Activated naive CD4-positive, alpha-beta T cell treated with anti-CD3 and anti-CD28 coated beads, Interleukin-2, amount 50 U/mL, for 72 hours (primary cell): ENCODE measurements at regions not wholly inside any gene's neighbourhood (a gene's known extent, or its start where the extent isn't known, plus 50 kb on each side); places are given as distances from the start of the nearest gene placed in this dataset.
"Not testable (repeated sequence)": the region's sequence is repeated elsewhere in the genome, so short reads cannot be mapped to it uniquely, and the experiment has no call there.

Experiments used
- ATAC-seq, 2 donors: fragments of 150-1000 bp; cut with Tn5 transposase; 2 replicates each; pipeline ENCODE4 v1.10.0; 2021; ENCODE audit warnings: mild to moderate bottlenecking in 2 of 2, moderate library complexity in 2 of 2
- DNase-seq, 2 donors: peaks; one replicate each; pipeline ENCODE4 v3.0.0; 2021 to 2022; ENCODE audit warnings: low spot score in 2 of 2
- H3K27ac Mint-ChIP-seq, 2 donors: one replicate each; pipeline ENCODE4 v1.8.0; 2022; ENCODE audit warnings: mild to moderate bottlenecking in 2 of 2, mixed read lengths in 2 of 2
- H3K36me3 Mint-ChIP-seq, 2 donors: one replicate each; pipeline ENCODE4 v1.8.0; 2022; ENCODE audit warnings: mixed read lengths in 2 of 2
- H3K9me3 Mint-ChIP-seq, 2 donors: one replicate each; pipeline ENCODE4 v1.8.0; 2022; ENCODE audit warnings: mixed read lengths in 2 of 2

GRCh38 chr5:30499402-30499801, 694.1 kb upstream of the CDH6 start:
- peaks cover 11 to 31% of the 10 kb centered on the region in 2 donors for H3K9me3 Mint-ChIP-seq
- ATAC-seq (no peak), DNase-seq (no peak)
- H3K27ac Mint-ChIP-seq = no peak overlapping the region
- no peaks in the 10 kb centered on the region for H3K36me3 Mint-ChIP-seq

GRCh38 chr5:30498972-30499371, 694.5 kb upstream of the CDH6 start:
- peaks cover 11 to 28% of the 10 kb centered on the region in 2 donors for H3K9me3 Mint-ChIP-seq
- no peak for DNase-seq
- no peaks in the 10 kb centered on the region for H3K36me3 Mint-ChIP-seq
- H3K27ac Mint-ChIP-seq = no peak overlapping the region
- no peak for ATAC-seq

- not testable (repeated sequence) for H3K27ac Mint-ChIP-seq, H3K36me3 Mint-ChIP-seq, DNase-seq, ATAC-seq
- peaks cover 11 to 26% of the 10 kb centered on the region in 2 donors for H3K9me3 Mint-ChIP-seq
Measured at GRCh38 chr5:30498509-30498908, 695.0 kb upstream of the CDH6 start.

GRCh38 chr5:30494113-30494512, 699.4 kb upstream of the CDH6 start:
- not testable (repeated sequence) for ATAC-seq, DNase-seq, H3K36me3 Mint-ChIP-seq, H3K27ac Mint-ChIP-seq
- H3K9me3 Mint-ChIP-seq = peaks cover 11 to 20% of the 10 kb centered on the region in 2 donors

- Mint-ChIP-seq H3K9me3 (peaks cover 34 to 44% of the 10 kb centered on the region in 2 donors), H3K27ac (no peak overlapping the region), H3K36me3 (no peaks in the 10 kb centered on the region)
- DNase-seq (no peak), ATAC-seq (no peak)
Measured at GRCh38 chr5:30479104-30479503, 714.4 kb upstream of the CDH6 start.

- Mint-ChIP-seq H3K36me3 (no peaks in the 10 kb centered on the region), H3K9me3 (peaks cover 28 to 29% of the 10 kb centered on the region in 2 donors), H3K27ac (no peak overlapping the region)
- no peak for ATAC-seq
- no peak for DNase-seq
Measured at GRCh38 chr5:30475429-30475828, 718.1 kb upstream of the CDH6 start.

GRCh38 chr5:30469691-30470090, 723.8 kb upstream of the CDH6 start:
- H3K9me3 Mint-ChIP-seq = peaks cover 12 to 24% of the 10 kb centered on the region in 2 donors
- H3K27ac Mint-ChIP-seq = no peak overlapping the region
- no peak for ATAC-seq
- no peak for DNase-seq
- H3K36me3 Mint-ChIP-seq = no peaks in the 10 kb centered on the region

GRCh38 chr5:30458681-30459080, 734.8 kb upstream of the CDH6 start:
- ATAC-seq (no peak), DNase-seq (no peak)
- Mint-ChIP-seq H3K9me3 (peaks cover 10 to 11% of the 10 kb centered on the region in 2 donors), H3K36me3 (no peaks in the 10 kb centered on the region), H3K27ac (no peak overlapping the region)

GRCh38 chr5:30455484-30455883, 738.0 kb upstream of the CDH6 start:
- H3K27ac Mint-ChIP-seq, ATAC-seq, H3K36me3 Mint-ChIP-seq, DNase-seq: not testable (repeated sequence)
- peaks cover 15 to 19% of the 10 kb centered on the region in 2 donors for H3K9me3 Mint-ChIP-seq

- Mint-ChIP-seq H3K27ac (no peak overlapping the region), H3K9me3 (peaks cover 18 to 26% of the 10 kb centered on the region in 2 donors), H3K36me3 (no peaks in the 10 kb centered on the region)
- ATAC-seq (no peak), DNase-seq (no peak)
Measured at GRCh38 chr5:30453168-30453567, 740.3 kb upstream of the CDH6 start.

GRCh38 chr5:30450153-30450552, 743.3 kb upstream of the CDH6 start:
- no peak for ATAC-seq
- Mint-ChIP-seq H3K9me3 (peaks cover 19 to 27% of the 10 kb centered on the region in 2 donors), H3K36me3 (no peaks in the 10 kb centered on the region), H3K27ac (no peak overlapping the region)
- DNase-seq = no peak

GRCh38 chr5:30447431-30447830, 746.1 kb upstream of the CDH6 start:
- no peak overlapping the region for H3K27ac Mint-ChIP-seq
- DNase-seq = no peak

GRCh38 chr5:30446456-30446855, 747.0 kb upstream of the CDH6 start:
- DNase-seq = no peak
- Mint-ChIP-seq H3K27ac (no peak overlapping the region), H3K36me3 (no peaks in the 10 kb centered on the region), H3K9me3 (peaks cover 16 to 35% of the 10 kb centered on the region in 2 donors)
- no peak for ATAC-seq

More at GRCh38 chr5:30447431-30447830, 746.1 kb upstream of the CDH6 start:
- no peaks in the 10 kb centered on the region for H3K36me3 Mint-ChIP-seq
- peaks cover 16 to 30% of the 10 kb centered on the region in 2 donors for H3K9me3 Mint-ChIP-seq
- ATAC-seq = no peak

- H3K27ac Mint-ChIP-seq = no peak overlapping the region
- peaks cover 19 to 46% of the 10 kb centered on the region in 2 donors for H3K9me3 Mint-ChIP-seq
- ATAC-seq = no peak
- DNase-seq = no peak
- H3K36me3 Mint-ChIP-seq = peaks cover 0 to 12% of the 10 kb centered on the region in 2 donors
Measured at GRCh38 chr5:30438785-30439184, 754.7 kb upstream of the CDH6 start.

- no peak overlapping the region for H3K27ac Mint-ChIP-seq
- H3K36me3 Mint-ChIP-seq = peaks cover 0 to 12% of the 10 kb centered on the region in 2 donors
- DNase-seq = no peak
- ATAC-seq = no peak
- H3K9me3 Mint-ChIP-seq = peaks cover 19 to 35% of the 10 kb centered on the region in 2 donors
Measured at GRCh38 chr5:30436691-30437090, 756.8 kb upstream of the CDH6 start.

- not testable (repeated sequence) for ATAC-seq, DNase-seq, H3K27ac Mint-ChIP-seq, H3K36me3 Mint-ChIP-seq
- H3K9me3 Mint-ChIP-seq = peaks cover 0 to 13% of the 10 kb centered on the region in 2 donors
Measured at GRCh38 chr5:30428866-30429407, 764.5 kb upstream of the CDH6 start.

- H3K27ac Mint-ChIP-seq = no peak overlapping the region
- no peaks in the 10 kb centered on the region for H3K36me3 Mint-ChIP-seq
- no peak for ATAC-seq
- peaks cover 14 to 16% of the 10 kb centered on the region in 2 donors for H3K9me3 Mint-ChIP-seq
- DNase-seq = no peak
Measured at GRCh38 chr5:30414078-30414477, 779.4 kb upstream of the CDH6 start.

GRCh38 chr5:30413540-30413939, 779.9 kb upstream of the CDH6 start:
- ATAC-seq = no peak
- Mint-ChIP-seq H3K27ac (no peak overlapping the region), H3K9me3 (peaks cover 18 to 20% of the 10 kb centered on the region in 2 donors), H3K36me3 (no peaks in the 10 kb centered on the region)
- no peak for DNase-seq
